HFFc6 (cell line): ENCODE measurements at regions not wholly inside any gene's neighbourhood (a gene's known extent, or its start where the extent isn't known, plus 50 kb on each side); places are given as distances from the start of the nearest gene placed in this dataset.

Experiments
- DNase-seq: peaks from one replicate; pipeline ENCODE4 v3.0.0-alpha.2; 2018
- H3K27ac Mint-ChIP-seq: 2 replicates; pipeline ENCODE4 v1.8.0; 2020; ENCODE audit warnings: mild to moderate bottlenecking, mixed read lengths
- H3K27me3 Mint-ChIP-seq: 2 replicates; pipeline ENCODE4 v1.8.0; 2021; ENCODE audit warnings: mild to moderate bottlenecking, moderate library complexity, mixed read lengths; ENCODE audit not compliant: insufficient read depth
- H3K36me3 Mint-ChIP-seq: 2 replicates; pipeline ENCODE4 v1.8.0; 2021; ENCODE audit warnings: low read depth, mixed read lengths
- H3K4me1 Mint-ChIP-seq: 2 replicates; pipeline ENCODE4 v1.8.0; 2020; ENCODE audit warnings: low read depth, mixed read lengths
- H3K4me3 Mint-ChIP-seq: 2 replicates; pipeline ENCODE4 v1.8.0; 2020; ENCODE audit warnings: mild to moderate bottlenecking, moderate library complexity, mixed read lengths
- H3K9me3 Mint-ChIP-seq: 2 replicates; pipeline ENCODE4 v1.8.0; 2020; ENCODE audit warnings: mild to moderate bottlenecking, mixed read lengths
- CTCF ChIP-seq: fragments of 200-600 bp; sonication (generic); IDR thresholded peaks from 2 replicates; pipeline ENCODE4 v1.5.0; 2021; ENCODE audit warnings: antibody characterized with exemption, mild to moderate bottlenecking

- DNase-seq, result no peak
- Mint-ChIP-seq H3K4me1 (no peaks in the 10 kb centered on the region), H3K36me3 (no peaks in the 10 kb centered on the region), H3K4me3 (no peak overlapping the region), H3K27ac (no peak overlapping the region), H3K27me3 (no peaks in the 10 kb centered on the region), H3K9me3 (peaks cover 38% of the 10 kb centered on the region)
- no peak for TF ChIP-seq CTCF
Measured at GRCh38 chr9:105901514-105902109, 207.3 kb downstream of the TMEM38B start.

- no peak overlapping the region for H3K27ac Mint-ChIP-seq
- H3K4me1 Mint-ChIP-seq, result no peaks in the 10 kb centered on the region
- TF ChIP-seq CTCF, result no peak
Measured at GRCh38 chr9:105908069-105908468, 213.7 kb downstream of the TMEM38B start.

GRCh38 chr9:105911104-105911911, 217.0 kb downstream of the TMEM38B start:
- no peak for TF ChIP-seq CTCF
- no peak for DNase-seq
- Mint-ChIP-seq H3K9me3 (peaks cover 9% of the 10 kb centered on the region; the same call in 1 of the 2 replicates), H3K4me3 (no peak overlapping the region), H3K36me3 (no peaks in the 10 kb centered on the region), H3K4me1 (no peaks in the 10 kb centered on the region), H3K27me3 (no peaks in the 10 kb centered on the region; the same call in none of the 2 replicates), H3K27ac (no peak overlapping the region)

More at GRCh38 chr9:105908069-105908468, 213.7 kb downstream of the TMEM38B start:
- DNase-seq, result no peak
- Mint-ChIP-seq H3K4me3 (no peak overlapping the region), H3K36me3 (no peaks in the 10 kb centered on the region), H3K27me3 (no peaks in the 10 kb centered on the region; the same call in 1 of the 2 replicates), H3K9me3 (peaks cover 9% of the 10 kb centered on the region)

- Mint-ChIP-seq H3K4me1 (no peaks in the 10 kb centered on the region), H3K36me3 (no peaks in the 10 kb centered on the region)
Measured at GRCh38 chr9:105912157-105912862, 218.0 kb downstream of the TMEM38B start.

More at GRCh38 chr9:105912157-105912862, 218.0 kb downstream of the TMEM38B start:
- DNase-seq, result no peak
- no peak overlapping the region for H3K4me3 Mint-ChIP-seq
- TF ChIP-seq CTCF, result no peak
- no peak overlapping the region for H3K27ac Mint-ChIP-seq
- H3K9me3 Mint-ChIP-seq, result peaks cover 13% of the 10 kb centered on the region; the same call in 1 of the 2 replicates
- H3K27me3 Mint-ChIP-seq, result no peaks in the 10 kb centered on the region; the same call in none of the 2 replicates
